GM12865 (cell line): ENCODE measurements at regions not wholly inside any gene's neighbourhood (a gene's known extent, or its start where the extent isn't known, plus 50 kb on each side); places are given as distances from the start of the nearest gene placed in this dataset.

Source experiments
- DNase-seq: peaks from one replicate; pipeline ENCODE4 v3.0.0; 2010; ENCODE audit warnings: low read depth
- H3K4me3 ChIP-seq: 2 replicates; pipeline ENCODE4 v1.5.1; 2011; ENCODE audit warnings: mild to moderate bottlenecking, low read depth, low read length, control low read depth
- TF ChIP-seq, protein P1 (sequence below): IDR thresholded peaks from 2 replicates; pipeline ENCODE4 v1.5.1; 2011; ENCODE audit warnings: low read length, control low read depth, low read depth, inconsistent platforms; ENCODE audit not compliant: insufficient read depth; ENCODE audit errors: missing control alignments

DNA sequence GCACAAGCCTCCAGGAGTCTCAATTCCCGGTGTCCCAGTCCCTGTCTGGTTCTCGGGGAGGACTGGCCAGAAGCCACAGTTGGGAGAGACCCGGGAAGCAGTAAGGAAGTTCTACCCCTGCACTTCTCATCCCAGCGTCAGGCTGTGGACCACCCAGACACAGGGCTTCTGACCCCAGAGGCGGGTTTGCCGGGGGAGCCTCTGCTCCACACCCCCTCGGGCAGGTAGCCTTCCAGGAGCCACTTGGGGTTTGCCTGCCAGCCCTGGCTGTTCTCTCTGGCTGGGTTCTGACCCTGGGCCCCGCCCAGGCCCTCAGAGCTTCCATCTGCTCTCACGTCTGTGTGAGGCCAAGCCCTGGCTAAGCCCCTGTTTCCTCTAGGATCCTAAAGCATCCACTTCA lies 94.4 kb upstream of the GPC1 start:
- TF ChIP-seq, protein P1, sequence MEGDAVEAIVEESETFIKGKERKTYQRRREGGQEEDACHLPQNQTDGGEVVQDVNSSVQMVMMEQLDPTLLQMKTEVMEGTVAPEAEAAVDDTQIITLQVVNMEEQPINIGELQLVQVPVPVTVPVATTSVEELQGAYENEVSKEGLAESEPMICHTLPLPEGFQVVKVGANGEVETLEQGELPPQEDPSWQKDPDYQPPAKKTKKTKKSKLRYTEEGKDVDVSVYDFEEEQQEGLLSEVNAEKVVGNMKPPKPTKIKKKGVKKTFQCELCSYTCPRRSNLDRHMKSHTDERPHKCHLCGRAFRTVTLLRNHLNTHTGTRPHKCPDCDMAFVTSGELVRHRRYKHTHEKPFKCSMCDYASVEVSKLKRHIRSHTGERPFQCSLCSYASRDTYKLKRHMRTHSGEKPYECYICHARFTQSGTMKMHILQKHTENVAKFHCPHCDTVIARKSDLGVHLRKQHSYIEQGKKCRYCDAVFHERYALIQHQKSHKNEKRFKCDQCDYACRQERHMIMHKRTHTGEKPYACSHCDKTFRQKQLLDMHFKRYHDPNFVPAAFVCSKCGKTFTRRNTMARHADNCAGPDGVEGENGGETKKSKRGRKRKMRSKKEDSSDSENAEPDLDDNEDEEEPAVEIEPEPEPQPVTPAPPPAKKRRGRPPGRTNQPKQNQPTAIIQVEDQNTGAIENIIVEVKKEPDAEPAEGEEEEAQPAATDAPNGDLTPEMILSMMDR, result no peak
- no peak for DNase-seq
- no peak overlapping the region for H3K4me3 ChIP-seq

DNA sequence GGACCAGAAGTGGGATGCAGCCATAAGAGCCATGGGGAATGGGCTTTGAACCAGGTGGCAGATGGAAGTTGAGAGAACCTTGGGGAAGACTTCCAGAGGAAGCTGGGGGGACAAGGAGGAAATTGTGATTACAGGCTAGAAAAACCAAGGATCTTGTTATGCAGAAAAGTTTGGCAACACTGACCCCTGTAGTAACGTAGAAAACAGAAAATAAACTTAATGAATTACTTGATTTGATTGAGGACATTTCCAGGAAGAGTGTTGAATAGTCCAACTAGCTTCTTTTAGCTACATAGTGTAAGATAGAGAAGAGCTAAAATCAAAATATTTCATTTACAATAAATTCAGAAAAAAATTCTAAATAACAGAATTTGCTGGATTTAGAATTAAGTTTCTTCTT lies 91.9 kb upstream of the GPC1 start:
- TF ChIP-seq, protein P1, result no peak
- DNase-seq, result no peak

DNA sequence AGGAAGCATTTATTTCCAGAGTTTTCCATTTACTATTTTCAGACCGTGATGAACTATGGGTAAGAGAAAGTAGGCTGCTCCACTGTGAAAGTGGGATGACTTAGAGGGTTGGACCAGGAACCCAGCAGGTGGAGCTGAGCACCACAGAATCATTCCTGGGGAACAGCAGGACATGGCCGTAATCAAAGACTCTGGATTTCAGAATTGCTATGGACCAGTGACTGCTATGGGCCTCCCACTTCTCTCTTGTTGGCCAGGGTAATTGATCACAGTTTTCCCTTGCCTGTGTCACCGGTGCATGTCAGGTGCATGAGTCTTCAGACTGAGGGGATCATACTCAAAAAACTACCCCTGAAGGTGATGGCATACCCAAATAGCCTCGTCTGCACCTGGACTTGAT lies 90.6 kb upstream of the GPC1 start:
- DNase-seq, result no peak
- no peak overlapping the region for H3K4me3 ChIP-seq
- TF ChIP-seq, protein P1, result no peak

More for the DNA sequence above, 91.9 kb upstream of the GPC1 start:
- H3K4me3 ChIP-seq, result no peak overlapping the region

DNA sequence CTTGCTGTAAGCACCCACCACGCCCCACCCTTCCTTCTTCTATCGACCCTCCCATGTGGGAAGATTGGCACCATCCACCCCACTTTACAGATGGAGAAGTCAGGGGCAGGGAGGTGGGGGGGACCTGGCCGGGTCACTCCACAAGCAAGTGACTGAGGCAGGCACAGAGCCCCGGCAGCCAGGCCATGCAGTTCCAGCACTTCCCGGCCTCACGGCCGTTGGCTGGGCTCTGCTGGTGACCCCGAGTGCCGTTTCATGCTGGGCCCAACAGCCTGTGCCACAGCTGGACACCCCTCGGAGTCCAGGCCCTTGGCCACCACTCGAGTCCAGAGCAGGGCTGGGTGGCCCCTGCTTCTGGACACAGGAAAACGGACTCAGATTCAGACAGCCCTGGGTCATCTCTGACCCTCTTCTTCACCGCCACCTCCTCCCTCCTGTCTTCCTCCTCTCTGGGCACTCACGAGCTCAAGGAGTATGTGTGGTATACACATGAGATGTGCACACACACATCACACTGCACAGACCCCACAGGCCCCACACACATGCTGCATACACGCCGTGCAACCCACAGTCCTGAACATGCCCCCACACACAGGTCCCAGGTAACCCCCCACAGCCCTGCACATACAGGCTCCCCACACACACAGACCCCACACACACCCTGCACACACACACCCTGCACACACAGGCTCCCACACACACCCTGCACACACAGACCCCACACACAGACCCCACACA lies 89.3 kb upstream of the GPC1 start:
- H3K4me3 ChIP-seq, result no peak overlapping the region
- TF ChIP-seq, protein P1, result no peak
- no peak for DNase-seq

DNA sequence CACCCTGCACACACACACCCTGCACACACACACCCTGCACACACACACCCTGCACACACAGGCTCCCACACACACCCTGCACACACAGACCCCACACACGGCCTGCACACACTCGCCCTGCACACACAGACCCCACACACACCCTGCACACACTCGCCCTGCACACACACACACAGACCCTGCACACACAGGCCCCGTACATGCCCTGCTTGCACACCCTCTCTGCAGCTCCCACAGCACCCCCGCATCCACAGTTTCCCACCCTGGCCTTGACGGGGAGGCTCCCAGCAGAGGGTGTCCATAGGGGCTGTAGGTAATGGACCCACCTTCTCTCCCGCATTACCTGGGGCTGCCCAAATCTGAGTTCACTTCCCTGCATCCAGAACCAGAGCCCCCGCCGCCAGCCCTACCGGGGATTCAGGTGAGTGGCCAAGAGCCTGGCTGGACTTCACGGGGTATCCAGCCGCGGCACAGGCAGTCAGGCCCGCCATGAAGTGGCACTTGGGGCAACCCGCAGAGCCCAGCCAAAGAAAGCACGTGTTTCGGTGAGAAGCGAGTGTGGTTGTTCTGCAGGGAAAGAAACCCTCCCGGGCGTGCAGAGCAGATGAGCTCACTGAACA lies 88.6 kb upstream of the GPC1 start:
- DNase-seq, result no peak
- TF ChIP-seq, protein P1, result no peak
- no peak overlapping the region for H3K4me3 ChIP-seq

DNA sequence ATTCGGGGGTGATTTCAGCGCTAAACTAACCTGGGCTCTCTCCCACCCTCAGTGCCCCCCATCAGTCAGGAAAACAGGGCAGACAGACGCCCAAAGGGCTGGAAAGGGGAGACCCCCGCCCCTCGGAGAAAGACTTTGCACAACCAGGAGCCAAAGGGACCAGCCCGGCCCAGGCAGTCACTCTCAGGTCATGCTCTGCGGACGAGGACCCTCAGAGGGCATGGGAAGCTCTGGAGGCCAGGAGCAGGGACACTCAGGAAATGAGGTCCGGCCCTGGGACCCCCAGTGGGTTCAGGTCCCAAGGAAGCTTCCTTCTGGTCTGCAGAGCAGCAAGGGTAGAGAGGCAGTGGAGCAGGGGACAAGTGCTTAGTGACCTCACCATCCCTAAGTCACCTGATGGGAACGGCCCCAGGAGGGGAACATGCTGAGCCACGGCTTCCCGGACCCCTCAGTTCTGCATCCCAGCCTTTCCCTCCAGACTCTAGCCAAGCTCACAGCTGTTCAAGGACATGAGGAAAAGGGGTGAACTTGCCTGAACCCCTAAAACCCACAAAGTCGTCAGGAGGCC lies 88.0 kb upstream of the GPC1 start:
- TF ChIP-seq, protein P1, result no peak
- no peak for DNase-seq
- H3K4me3 ChIP-seq, result no peak overlapping the region
